ENCODE measurements at regions not wholly inside any gene's neighbourhood (a gene's known extent, or its start where the extent isn't known, plus 50 kb on each side); places are given as distances from the start of the nearest gene placed in this dataset.

DNA sequence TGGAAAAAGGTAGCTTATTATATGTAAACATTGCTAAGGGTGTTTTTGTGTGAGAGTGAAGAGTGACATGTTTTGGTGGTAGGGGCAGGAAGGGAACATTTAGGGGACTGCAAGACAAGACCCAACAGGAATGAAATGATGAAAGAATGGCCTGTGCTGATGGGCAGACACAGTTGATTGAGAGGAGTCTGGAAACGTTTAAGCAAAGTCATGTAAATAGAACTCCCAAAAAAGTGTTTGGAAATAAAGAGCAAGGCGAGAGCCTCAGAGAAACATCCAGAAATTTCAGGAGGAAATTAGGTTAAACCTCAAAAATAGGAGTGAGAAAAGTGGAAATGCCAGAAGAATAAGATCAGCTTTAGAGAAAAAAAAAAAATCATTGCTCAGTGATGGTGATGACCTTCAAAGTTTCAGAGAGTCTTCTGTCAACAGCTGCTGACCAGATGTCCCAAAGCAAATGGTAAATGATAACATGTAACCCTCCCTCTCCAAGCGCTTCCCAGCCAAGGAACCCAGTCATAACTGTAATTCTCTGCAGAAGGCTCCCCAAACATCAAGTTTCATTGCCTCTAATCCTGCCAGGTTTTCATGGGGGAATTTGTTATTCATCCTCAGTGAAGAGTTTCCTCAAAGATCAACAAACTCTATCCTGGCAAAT, 223.2 kb upstream of the FAR2 start:
- Histone ChIP-seq H2BK15ac (ENCODE audit: low read depth, low read length) (no peak overlapping the region), H2AK5ac (ENCODE audit: insufficient read length, low read length) (no peak overlapping the region), H4K20me1 (ENCODE audit: control insufficient read depth, insufficient read depth, insufficient read length) (no peaks in the 10 kb centered on the region), H3K14ac (ENCODE audit: insufficient read depth, low read length) (no peak overlapping the region), H3K4ac (ENCODE audit: low read depth, low read length) (no peak overlapping the region), H4K8ac (replicated peaks; ENCODE audit: insufficient read length, low read depth, low read length) (no peak overlapping the region), H4K5ac (ENCODE audit: insufficient read length, low read depth, low read length) (no peak overlapping the region), H2BK120ac (ENCODE audit: low read depth, low read length, poor library complexity, severe bottlenecking) (no peak overlapping the region), H3K27ac (ENCODE audit: insufficient read length, low read depth, low read length) (no peak overlapping the region), H3K79me2 (ENCODE audit: insufficient read depth, low read length) (no peaks in the 10 kb centered on the region), H2BK20ac (ENCODE audit: low read depth, low read length, poor library complexity, severe bottlenecking) (no peak overlapping the region), H4K91ac (ENCODE audit: insufficient read length, low read depth, low read length) (no peak overlapping the region), H3K9ac (ENCODE audit: extremely low read depth, insufficient read length, low read length) (no peak overlapping the region), H3K4me1 (ENCODE audit: insufficient read depth, low read length) (no peaks in the 10 kb centered on the region), H3K23ac (ENCODE audit: insufficient read length, low read depth, low read length) (no peak overlapping the region), H2AFZ (ENCODE audit: low read length) (no peak overlapping the region), H2BK5ac (ENCODE audit: insufficient read length, low read length) (no peak overlapping the region), H3K23me2 (ENCODE audit: insufficient read length, low read depth, low read length, poor library complexity, severe bottlenecking) (no peaks in the 10 kb centered on the region), H3K56ac (ENCODE audit: insufficient read length, low read depth, low read length) (no peak overlapping the region), H2BK12ac (ENCODE audit: insufficient read length, low read depth, low read length) (no peak overlapping the region), H3K4me2 (ENCODE audit: insufficient read depth, insufficient read length, low read length) (no peak overlapping the region), H3T11ph (ENCODE audit: low read length) (no peak overlapping the region), H3K9me3 (ENCODE audit: control insufficient read depth, low read depth, low read length) (no peaks in the 10 kb centered on the region), H3K18ac (ENCODE audit: insufficient read length, low read depth, low read length) (no peak overlapping the region), H3K27me3 (ENCODE audit: insufficient read depth, low read length) (no peaks in the 10 kb centered on the region), H3K79me1 (ENCODE audit: insufficient read depth, low read depth, low read length, poor library complexity, severe bottlenecking) (no peaks in the 10 kb centered on the region)
- no CpG with 5 or more reads among the region's 3 CpGs for WGBS (ENCODE audit: extremely low coverage, insufficient read length, low lambda C conversion rate)
- TF ChIP-seq CTCF (conservative IDR thresholded peaks at IDR 0.05) = no peak
- no peak overlapping the region for H3K4me3 Mint-ChIP-seq
- peaks cover 0 to 12% (median 2%) of the 10 kb centered on the region in 3 experiments; a peak in 3 of 7 replicates for H3K36me3 Mint-ChIP-seq (ENCODE audit: insufficient read depth in 1 of 3, low read depth in 3 of 3)
- no peaks in the 10 kb centered on the region; the same call in 1 of the 2 replicates for H3K27me3 Mint-ChIP-seq (ENCODE audit: low read depth)
- H3K9me3 Mint-ChIP-seq = peaks cover 12 to 13% of the 10 kb centered on the region in 2 experiments
- no peak overlapping the region for H3K27ac Mint-ChIP-seq
- no peak for DNase-seq
- peaks cover 0 to 5% of the 10 kb centered on the region in 2 experiments; a peak in 1 of 4 replicates for H3K4me1 Mint-ChIP-seq

All from H9 (cell line).